PC-9 (cell line): ENCODE measurements at regions not wholly inside any gene's neighbourhood (a gene's known extent, or its start where the extent isn't known, plus 50 kb on each side); places are given as distances from the start of the nearest gene placed in this dataset.

ENCODE experiments used
- CTCF ChIP-seq: fragments of 200-600 bp; sonication (generic); conservative IDR thresholded peaks from 2 replicates; pipeline ENCODE4 v1.6.1; 2017; ENCODE audit warnings: mixed run types, antibody characterized with exemption, mild to moderate bottlenecking, moderate library complexity
- EZH2 ChIP-seq: fragments of 200-600 bp; sonication (generic); IDR thresholded peaks from 2 replicates; pipeline ENCODE4 v1.8.0; 2017; ENCODE audit warnings: antibody characterized with exemption, low read depth

- TF ChIP-seq CTCF: no peak
- no peak for TF ChIP-seq EZH2
These were observed 282.9 kb upstream of the FLRT2 start for GRCh38 chr14:85247071-85247470.
